Sigmoid colon (tissue), 6 donors: ENCODE measurements at regions not wholly inside any gene's neighbourhood (a gene's known extent, or its start where the extent isn't known, plus 50 kb on each side); places are given as distances from the start of the nearest gene placed in this dataset.
"Not testable (repeated sequence)": the region's sequence is repeated elsewhere in the genome, so short reads cannot be mapped to it uniquely, and the experiment has no call there.

ENCODE experiments used
- DNase-seq: peaks from one replicate; pipeline ENCODE4 v3.0.0-alpha.2; 2019
- H3K27ac ChIP-seq, 4 donors: fragments of 200-600 bp; sonication (generic); one replicate each; pipeline ENCODE4 v1.5.1; 2016 to 2019; ENCODE audit warnings: mild to moderate bottlenecking in 1 of 4
- H3K27me3 ChIP-seq, 3 donors: fragments of 200-600 bp; sonication (generic); one replicate each; pipeline ENCODE4 v1.5.1; 2019; ENCODE audit warnings: mild to moderate bottlenecking in 1 of 3
- H3K36me3 ChIP-seq, 4 donors: fragments of 200-600 bp; sonication (generic); one replicate each; pipeline ENCODE4 v1.5.1; 2016 to 2019
- H3K4me1 ChIP-seq, 4 donors: fragments of 200-600 bp; sonication (generic); one replicate each; pipeline ENCODE4 v1.5.1; 2017 to 2019
- H3K4me3 ChIP-seq, 4 donors: fragments of 200-600 bp; sonication (generic); one replicate each; pipeline ENCODE4 v1.5.1; 2017 to 2019; ENCODE audit warnings: mild to moderate bottlenecking in 2 of 4, moderate library complexity in 1 of 4
- H3K9me3 ChIP-seq, 4 donors: fragments of 200-600 bp in 3 of 4; sonication (generic) in 3 of 4; one replicate each; pipeline versions ENCODE4 v1.5.1 to v1.6.1; 2013 to 2019
- EP300 ChIP-seq, 4 donors: sonication (generic); formaldehyde crosslinking; IDR thresholded peaks; one replicate each; pipeline ENCODE4 v1.6.1; 2017; ENCODE audit warnings: antibody characterized with exemption in 4 of 4
- POLR2A ChIP-seq, 2 donors: fragments of 450-650 bp; IDR thresholded peaks; one replicate each; pipeline ENCODE4 v1.6.1; 2016; ENCODE audit warnings: antibody characterized with exemption in 2 of 2, mild to moderate bottlenecking in 2 of 2, moderate library complexity in 2 of 2
- POLR2AphosphoS5 ChIP-seq, 4 donors: sonication (generic); formaldehyde crosslinking; IDR thresholded peaks; one replicate each; pipeline ENCODE4 v1.6.1; 2017; ENCODE audit warnings: antibody characterized with exemption in 4 of 4
- WGBS, 2 donors: extraction: QIAGEN DNeasy Blood & Tissue Kit; methylation state at CpG; one replicate each; pipeline ENCODE4 v1.1.7; 2013; 5-methylcytosine and 5-hydroxymethylcytosine counted together
- intact Hi-C: fragments of 100-400 bp; cut with DNase I; formaldehyde crosslinking; loops from one replicate; pipeline ENCODE4 v1.15.1; 2023
- TF ChIP-seq, protein P1 (sequence below), 4 experiments: fragments of 450-650 bp in 3 of 4; fragments of 200-600 bp in 1 of 4; IDR thresholded peaks; one replicate each; pipeline ENCODE4 v1.5.1; 2016 to 2019; ENCODE audit warnings: antibody characterized with exemption in 4 of 4, mild to moderate bottlenecking in 3 of 4, moderate library complexity in 2 of 4
- donor health status: healthy with polysubstance abuse.
- donor health status: healthy.

DNA sequence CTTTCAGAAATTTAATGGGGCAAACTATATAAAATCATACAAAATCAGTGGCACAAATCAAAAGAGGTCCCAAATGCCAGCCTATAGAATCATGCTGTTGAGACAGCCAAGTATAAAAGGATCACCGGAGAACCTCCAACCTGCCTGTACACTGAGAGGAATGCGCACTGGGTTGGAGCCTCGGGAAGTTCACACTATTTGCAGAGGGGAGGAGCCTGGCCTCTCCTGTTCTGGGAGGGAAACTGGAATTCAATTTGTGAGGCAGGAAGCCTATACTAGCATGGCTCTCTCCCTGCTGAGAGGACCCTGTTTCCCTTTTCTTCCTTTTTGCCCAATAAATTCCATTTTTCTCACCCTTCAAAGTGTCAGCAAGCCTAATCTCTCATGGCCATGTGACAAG lies 406.0 kb downstream of the HINT1 start:
- intact Hi-C loops: no loop called here
- no peaks in the 10 kb centered on the region for H3K27me3 ChIP-seq
- H3K4me3 ChIP-seq: no peak overlapping the region
- 61 to 70% methylated on average over 3 of the region's 3 CpGs for WGBS, 2 donors
- no peaks in the 10 kb centered on the region for H3K36me3 ChIP-seq
- no peak overlapping the region for H3K27ac ChIP-seq
- no peak for DNase-seq
- TF ChIP-seq, protein P1, sequence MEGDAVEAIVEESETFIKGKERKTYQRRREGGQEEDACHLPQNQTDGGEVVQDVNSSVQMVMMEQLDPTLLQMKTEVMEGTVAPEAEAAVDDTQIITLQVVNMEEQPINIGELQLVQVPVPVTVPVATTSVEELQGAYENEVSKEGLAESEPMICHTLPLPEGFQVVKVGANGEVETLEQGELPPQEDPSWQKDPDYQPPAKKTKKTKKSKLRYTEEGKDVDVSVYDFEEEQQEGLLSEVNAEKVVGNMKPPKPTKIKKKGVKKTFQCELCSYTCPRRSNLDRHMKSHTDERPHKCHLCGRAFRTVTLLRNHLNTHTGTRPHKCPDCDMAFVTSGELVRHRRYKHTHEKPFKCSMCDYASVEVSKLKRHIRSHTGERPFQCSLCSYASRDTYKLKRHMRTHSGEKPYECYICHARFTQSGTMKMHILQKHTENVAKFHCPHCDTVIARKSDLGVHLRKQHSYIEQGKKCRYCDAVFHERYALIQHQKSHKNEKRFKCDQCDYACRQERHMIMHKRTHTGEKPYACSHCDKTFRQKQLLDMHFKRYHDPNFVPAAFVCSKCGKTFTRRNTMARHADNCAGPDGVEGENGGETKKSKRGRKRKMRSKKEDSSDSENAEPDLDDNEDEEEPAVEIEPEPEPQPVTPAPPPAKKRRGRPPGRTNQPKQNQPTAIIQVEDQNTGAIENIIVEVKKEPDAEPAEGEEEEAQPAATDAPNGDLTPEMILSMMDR (IDR thresholded peaks at IDR 0.05): no peak
- no peak for TF ChIP-seq EP300 (IDR thresholded peaks at IDR 0.05)
- TF ChIP-seq POLR2A (IDR thresholded peaks at IDR 0.05): no peak
- TF ChIP-seq POLR2AphosphoS5 (IDR thresholded peaks at IDR 0.05): no peak
- H3K4me1 ChIP-seq: no peaks in the 10 kb centered on the region
- no peaks in the 10 kb centered on the region for H3K9me3 ChIP-seq

DNA sequence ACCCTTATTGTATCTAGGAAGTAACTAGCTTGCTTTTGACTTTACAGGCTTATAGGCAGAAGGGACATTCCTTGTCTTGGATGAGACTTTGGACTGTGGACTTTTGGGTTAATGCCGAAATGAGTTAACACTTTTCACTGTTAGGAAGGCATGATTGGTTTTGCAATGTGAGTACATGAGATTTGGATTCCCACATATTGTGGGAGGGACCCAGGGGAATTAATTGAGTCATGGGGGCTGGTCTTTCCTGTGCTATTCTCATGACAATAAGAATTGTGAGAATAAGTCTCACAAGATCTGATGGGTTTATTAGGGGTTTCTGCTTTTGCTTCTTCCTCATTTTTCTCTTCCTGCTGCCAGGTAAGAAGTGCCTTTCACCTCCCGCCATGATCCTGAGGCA lies 417.5 kb downstream of the HINT1 start:
- intact Hi-C loops: no loop called here
- no peaks in the 10 kb centered on the region for H3K4me1 ChIP-seq
- DNase-seq: no peak
- H3K27me3 ChIP-seq: no peaks in the 10 kb centered on the region
- no peaks in the 10 kb centered on the region for H3K36me3 ChIP-seq
- no peak overlapping the region for H3K27ac ChIP-seq
- TF ChIP-seq, protein P1 (IDR thresholded peaks at IDR 0.05): no peak
- no peak for TF ChIP-seq POLR2AphosphoS5 (IDR thresholded peaks at IDR 0.05)
- TF ChIP-seq EP300 (IDR thresholded peaks at IDR 0.05): no peak
- TF ChIP-seq POLR2A (IDR thresholded peaks at IDR 0.05): no peak
- no peak overlapping the region for H3K4me3 ChIP-seq
- 83 to 92% methylated on average over 2 of the region's 2 CpGs for WGBS, 2 donors
- H3K9me3 ChIP-seq: no peaks in the 10 kb centered on the region

DNA sequence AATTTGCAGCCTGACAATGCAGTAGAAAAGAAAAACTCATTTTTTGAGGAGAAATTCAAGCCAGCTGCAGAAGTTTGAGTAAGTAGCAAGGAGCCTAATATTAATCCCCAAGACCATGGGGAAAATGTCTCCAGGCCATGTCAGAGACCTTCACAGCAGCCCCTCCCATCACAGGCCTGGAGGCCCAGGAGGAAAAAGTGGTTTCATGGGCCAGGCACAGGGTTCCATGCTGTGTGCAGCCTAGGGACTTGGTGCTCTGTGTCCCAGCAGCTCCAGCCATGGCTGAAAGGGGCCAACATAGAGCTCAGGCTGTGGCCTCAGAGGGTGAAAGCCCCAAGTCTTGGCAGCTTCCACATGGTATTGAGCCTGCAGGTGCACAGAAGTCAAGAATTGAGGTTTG lies 418.4 kb downstream of the HINT1 start:
- H3K27me3 ChIP-seq, H3K9me3 ChIP-seq, H3K4me3 ChIP-seq, H3K4me1 ChIP-seq, H3K27ac ChIP-seq, intact Hi-C loops, H3K36me3 ChIP-seq, DNase-seq: not testable (repeated sequence)

DNA sequence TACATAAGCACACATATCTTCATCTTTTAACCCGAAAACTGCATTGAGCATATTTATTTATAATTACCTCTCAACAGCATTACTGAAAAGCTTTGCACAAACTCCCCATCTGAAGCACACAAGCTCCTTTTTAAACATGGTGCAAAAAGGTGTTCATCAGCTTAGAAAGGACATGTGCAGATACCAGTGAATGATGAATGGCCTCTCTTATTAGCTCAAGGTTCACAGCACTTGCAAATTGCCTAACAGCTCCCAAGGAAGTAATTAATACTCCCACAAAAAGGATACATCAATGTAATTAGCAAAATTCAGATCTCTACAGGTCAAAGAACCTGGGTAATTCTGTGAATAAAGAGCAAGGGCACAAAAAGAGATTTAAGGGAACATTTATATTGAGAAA lies 422.0 kb downstream of the HINT1 start:
- H3K27me3 ChIP-seq: no peaks in the 10 kb centered on the region
- H3K4me3 ChIP-seq: no peak overlapping the region
- H3K4me1 ChIP-seq: no peaks in the 10 kb centered on the region
- DNase-seq: no peak
- no peak overlapping the region for H3K27ac ChIP-seq
- H3K36me3 ChIP-seq: no peaks in the 10 kb centered on the region
- TF ChIP-seq EP300 (IDR thresholded peaks at IDR 0.05) (no peak), POLR2AphosphoS5 (IDR thresholded peaks at IDR 0.05) (no peak), POLR2A (IDR thresholded peaks at IDR 0.05) (no peak)
- TF ChIP-seq, protein P1 (IDR thresholded peaks at IDR 0.05): no peak
- intact Hi-C loops: no loop called here
- H3K9me3 ChIP-seq: no peaks in the 10 kb centered on the region
- 85 to 89% methylated on average over 1 of the region's 1 CpG for WGBS, 2 donors

DNA sequence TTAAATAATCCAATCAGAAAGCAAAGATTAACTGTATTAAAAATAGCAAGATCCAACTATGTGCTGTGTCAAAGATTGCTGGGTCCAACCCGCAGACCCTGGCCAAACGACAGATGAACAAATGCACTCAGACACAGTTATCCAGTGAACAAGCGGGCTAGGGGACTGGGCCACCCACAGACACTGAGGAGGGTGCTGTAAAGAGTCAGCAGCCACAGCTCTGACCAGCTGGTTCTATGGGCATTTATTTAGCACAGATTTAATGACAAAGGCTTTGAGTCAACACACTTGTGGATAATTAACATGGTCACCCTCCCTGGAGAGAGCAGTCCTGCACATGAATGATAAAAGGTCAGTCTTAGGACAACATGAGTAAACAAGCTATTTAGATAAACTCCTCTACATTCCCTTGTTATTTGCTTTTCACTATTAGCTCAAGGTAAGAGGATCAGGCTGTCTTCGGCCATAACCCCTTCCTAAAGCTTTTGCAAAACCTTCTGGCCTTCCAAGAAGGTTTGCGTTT lies 424.9 kb downstream of the HINT1 start:
- Histone ChIP-seq H3K4me1 (no peaks in the 10 kb centered on the region), H3K36me3 (no peaks in the 10 kb centered on the region), H3K9me3 (no peaks in the 10 kb centered on the region), H3K27me3 (no peaks in the 10 kb centered on the region), H3K4me3 (no peak overlapping the region), H3K27ac (no peak overlapping the region)
- TF ChIP-seq, protein P1 (IDR thresholded peaks at IDR 0.05): no peak
- TF ChIP-seq POLR2A (IDR thresholded peaks at IDR 0.05) (no peak), EP300 (IDR thresholded peaks at IDR 0.05) (no peak), POLR2AphosphoS5 (IDR thresholded peaks at IDR 0.05) (no peak)
- DNase-seq: no peak
- WGBS, 2 donors: 82 to 87% methylated on average over 5 of the region's 5 CpGs
- intact Hi-C loops: no loop called here
